OCI-LY7 (cell line): ENCODE measurements at regions not wholly inside any gene's neighbourhood (a gene's known extent, or its start where the extent isn't known, plus 50 kb on each side); places are given as distances from the start of the nearest gene placed in this dataset.

Experiments
- BruUV-seq: library from RNA; stranded (reverse); fragments of 400-500 nt; replicated peaks from 2 replicates; lab custom pipeline; 2021; lab: Mats Ljungman, UMichigan
- CTCF ChIA-PET: fragments of 300-600 bp; sonication (Branson Sonifier 250); formaldehyde crosslinking; loops from one replicate; lab custom pipeline; 2022; ENCODE audit warnings: antibody characterized with exemption; ENCODE audit not compliant: unreplicated experiment; lab: Charles Lee
- POLR2A ChIA-PET: fragments of 300-600 bp; sonication (Branson Sonifier 250); formaldehyde crosslinking; loops from one replicate; lab custom pipeline; 2022; ENCODE audit warnings: antibody characterized with exemption; lab: Charles Lee
- DNase-seq: peaks from one replicate; pipeline ENCODE4 v3.0.0-alpha.2; 2015; ENCODE audit warnings: low spot score
- H2AFZ ChIP-seq: fragments of 200-600 bp; sonication (generic), shearing (Covaris generic); 2 replicates; pipeline ENCODE4 v1.6.1; 2014; ENCODE audit warnings: mild to moderate bottlenecking, antibody characterized with exemption, low read length, moderate library complexity
- H3K27ac ChIP-seq: fragments of 200-600 bp; sonication (generic); 2 replicates; pipeline ENCODE4 v1.5.1; 2014; ENCODE audit warnings: mixed run types, low read depth, mild to moderate bottlenecking, moderate library complexity, low read length, inconsistent platforms; ENCODE audit not compliant: poor library complexity, severe bottlenecking
- H3K36me3 ChIP-seq: fragments of 200-600 bp; sonication (generic); 2 replicates; pipeline ENCODE4 v1.6.1; 2014; ENCODE audit warnings: mild to moderate bottlenecking, antibody characterized with exemption, low read length, moderate library complexity, mixed read lengths; ENCODE audit not compliant: insufficient read depth
- H3K4me1 ChIP-seq: fragments of 200-600 bp; sonication (generic); 2 replicates; pipeline ENCODE4 v1.5.1; 2014; ENCODE audit warnings: mild to moderate bottlenecking, low read length; ENCODE audit not compliant: insufficient read depth, poor library complexity, severe bottlenecking
- H3K4me2 ChIP-seq: fragments of 200-600 bp; sonication (generic); 2 replicates; pipeline ENCODE4 v1.6.1; 2014; ENCODE audit warnings: mild to moderate bottlenecking, low read length
- H3K4me3 ChIP-seq: fragments of 200-600 bp; sonication (generic); 2 replicates; pipeline ENCODE4 v1.5.1; 2014; ENCODE audit warnings: mild to moderate bottlenecking, low read depth, low read length; ENCODE audit not compliant: poor library complexity, severe bottlenecking
- H3K79me2 ChIP-seq: fragments of 200-600 bp; sonication (generic); 2 replicates; pipeline ENCODE4 v1.6.1; 2016; ENCODE audit warnings: low read depth, mild to moderate bottlenecking, low read length, moderate library complexity, mixed read lengths; ENCODE audit not compliant: insufficient read depth
- H3K9me2 ChIP-seq: fragments of 200-600 bp; sonication (generic); 2 replicates; pipeline ENCODE4 v1.6.1; 2016; ENCODE audit warnings: mild to moderate bottlenecking, low read length, mixed read lengths; ENCODE audit not compliant: insufficient read depth
- H3K9me3 ChIP-seq: fragments of 200-600 bp; sonication (generic); 2 replicates; pipeline ENCODE4 v1.6.1; 2014; ENCODE audit warnings: mild to moderate bottlenecking, mixed run types, low read length, mixed read lengths
- H4K20me1 ChIP-seq: fragments of 200-600 bp; sonication (generic); 2 replicates; pipeline ENCODE4 v1.6.1; 2014; ENCODE audit warnings: mild to moderate bottlenecking, antibody characterized with exemption, low read length, moderate library complexity, mixed read lengths; ENCODE audit not compliant: insufficient read depth
- EZH2phosphoT487 ChIP-seq: fragments of 200-600 bp; sonication (generic); IDR thresholded peaks from 2 replicates; pipeline ENCODE4 v1.6.1; 2018; ENCODE audit warnings: low read depth, borderline replicate concordance, mild to moderate bottlenecking, mixed run types, antibody characterized with exemption, low read length, moderate library complexity, mixed read lengths
- intact Hi-C: fragments of 100-400 bp; cut with micrococcal nuclease; formaldehyde crosslinking; loops from one replicate; pipeline ENCODE4 v1.10.0; 2022; ENCODE audit not compliant: unreplicated experiment
- TF ChIP-seq, protein P1 (sequence below): fragments of 200-600 bp; sonication (generic); conservative IDR thresholded peaks from 2 replicates; pipeline ENCODE4 v1.5.1; 2014; ENCODE audit warnings: mild to moderate bottlenecking, antibody characterized with exemption, low read length, moderate library complexity, mixed read lengths

DNA sequence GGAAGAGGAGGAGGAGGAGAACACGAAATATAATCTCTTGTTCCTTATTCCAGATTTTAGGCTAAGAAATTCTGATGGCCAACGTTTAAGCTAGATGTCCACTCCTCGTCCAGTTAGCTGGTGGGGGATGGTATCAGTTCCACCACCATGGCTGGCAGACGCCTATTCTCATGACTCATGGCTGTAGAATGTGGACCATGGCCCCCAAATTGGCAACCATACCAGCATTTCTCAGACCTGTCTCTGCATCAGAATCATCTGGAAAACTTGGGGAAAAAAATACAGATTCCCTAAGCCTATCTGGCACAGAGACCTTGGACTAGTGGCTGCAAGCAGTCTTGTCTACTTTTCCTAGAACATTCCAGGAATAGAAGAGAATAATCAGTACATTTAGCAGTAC is 267.7 kb upstream of the SIX2 start:
- Histone ChIP-seq H3K4me1 (peaks cover 4% of the 10 kb centered on the region), H3K36me3 (no peaks in the 10 kb centered on the region), H3K9me2 (no peaks in the 10 kb centered on the region), H3K4me3 (no peak overlapping the region), H2AFZ (no peak overlapping the region), H4K20me1 (no peaks in the 10 kb centered on the region), H3K27ac (no peak overlapping the region), H3K4me2 (no peak overlapping the region), H3K9me3 (no peaks in the 10 kb centered on the region), H3K79me2 (no peaks in the 10 kb centered on the region)
- DNase-seq = no peak
- ChIA-PET POLR2A (no interaction called here), CTCF (no interaction called here)
- BruUV-seq = no TSS peak
- intact Hi-C loops = no loop called here
- TF ChIP-seq, protein P1, sequence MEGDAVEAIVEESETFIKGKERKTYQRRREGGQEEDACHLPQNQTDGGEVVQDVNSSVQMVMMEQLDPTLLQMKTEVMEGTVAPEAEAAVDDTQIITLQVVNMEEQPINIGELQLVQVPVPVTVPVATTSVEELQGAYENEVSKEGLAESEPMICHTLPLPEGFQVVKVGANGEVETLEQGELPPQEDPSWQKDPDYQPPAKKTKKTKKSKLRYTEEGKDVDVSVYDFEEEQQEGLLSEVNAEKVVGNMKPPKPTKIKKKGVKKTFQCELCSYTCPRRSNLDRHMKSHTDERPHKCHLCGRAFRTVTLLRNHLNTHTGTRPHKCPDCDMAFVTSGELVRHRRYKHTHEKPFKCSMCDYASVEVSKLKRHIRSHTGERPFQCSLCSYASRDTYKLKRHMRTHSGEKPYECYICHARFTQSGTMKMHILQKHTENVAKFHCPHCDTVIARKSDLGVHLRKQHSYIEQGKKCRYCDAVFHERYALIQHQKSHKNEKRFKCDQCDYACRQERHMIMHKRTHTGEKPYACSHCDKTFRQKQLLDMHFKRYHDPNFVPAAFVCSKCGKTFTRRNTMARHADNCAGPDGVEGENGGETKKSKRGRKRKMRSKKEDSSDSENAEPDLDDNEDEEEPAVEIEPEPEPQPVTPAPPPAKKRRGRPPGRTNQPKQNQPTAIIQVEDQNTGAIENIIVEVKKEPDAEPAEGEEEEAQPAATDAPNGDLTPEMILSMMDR = no peak
- no peak for TF ChIP-seq EZH2phosphoT487

DNA sequence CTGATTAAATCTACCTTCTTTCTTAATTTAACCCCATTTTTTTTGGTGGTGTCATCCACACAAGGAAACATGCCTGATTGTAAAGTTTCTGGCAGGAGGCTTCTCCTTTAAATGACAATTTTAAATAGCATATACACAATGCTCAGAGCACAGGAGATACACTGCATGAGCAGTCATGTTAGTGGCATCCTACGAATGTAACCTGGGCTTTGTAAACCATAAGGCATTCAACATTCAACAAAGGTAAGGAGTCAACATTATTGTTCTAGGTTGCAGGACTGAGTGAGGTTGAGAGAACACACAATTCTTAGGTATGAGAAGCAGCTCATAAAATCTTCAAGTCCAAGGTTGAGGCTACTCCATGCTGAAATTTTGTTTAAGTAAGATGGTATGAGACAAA is 266.6 kb upstream of the SIX2 start:
- DNase-seq = no peak
- Histone ChIP-seq H3K9me3 (no peaks in the 10 kb centered on the region), H3K4me1 (peaks cover 4% of the 10 kb centered on the region), H4K20me1 (no peaks in the 10 kb centered on the region), H3K79me2 (no peaks in the 10 kb centered on the region), H3K9me2 (no peaks in the 10 kb centered on the region), H3K27ac (no peak overlapping the region), H3K4me2 (no peak overlapping the region), H3K36me3 (no peaks in the 10 kb centered on the region), H2AFZ (peak overlapping the region; percentile 34), H3K4me3 (no peak overlapping the region)
- intact Hi-C loops = no loop called here
- TF ChIP-seq, protein P1 = no peak
- no peak for TF ChIP-seq EZH2phosphoT487
- ChIA-PET POLR2A (no interaction called here), CTCF (no interaction called here)
- BruUV-seq = no TSS peak

DNA sequence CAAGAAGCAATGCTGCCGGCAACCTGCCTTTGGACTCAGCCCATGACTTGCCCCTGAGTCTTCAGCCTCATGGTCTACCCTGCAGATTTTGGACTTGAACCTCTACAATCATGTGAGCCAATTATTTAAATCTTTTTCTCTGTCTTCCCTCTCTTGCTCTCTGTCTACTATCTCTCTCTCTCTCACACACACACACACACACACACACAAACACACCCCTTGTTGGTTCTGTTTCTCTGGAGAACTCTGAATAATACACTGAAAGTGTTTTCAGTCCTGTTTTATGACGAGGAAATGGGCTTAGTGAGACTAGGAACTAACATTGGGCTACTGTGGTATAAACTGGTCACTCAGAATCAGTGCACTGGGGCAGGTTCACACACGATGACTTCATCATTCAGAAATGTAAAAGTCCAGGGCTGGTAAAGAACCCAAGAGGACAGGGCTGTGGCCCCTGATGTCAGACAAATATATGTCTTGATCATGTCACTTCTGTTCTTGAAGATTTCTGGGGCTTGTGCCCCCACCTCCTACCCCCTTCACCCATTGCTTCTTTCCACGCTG is 266.1 kb upstream of the SIX2 start:
- Histone ChIP-seq H3K9me2 (no peaks in the 10 kb centered on the region), H4K20me1 (no peaks in the 10 kb centered on the region), H3K9me3 (no peaks in the 10 kb centered on the region), H3K4me3 (no peak overlapping the region), H3K79me2 (no peaks in the 10 kb centered on the region), H3K4me2 (no peak overlapping the region), H2AFZ (peak overlapping the region; percentile 34; the same call in 1 of the 2 replicates), H3K27ac (no peak overlapping the region), H3K36me3 (no peaks in the 10 kb centered on the region), H3K4me1 (peaks cover 4% of the 10 kb centered on the region)
- CTCF ChIA-PET = no interaction called here
- no TSS peak for BruUV-seq
- DNase-seq = no peak
- no peak for TF ChIP-seq EZH2phosphoT487
- POLR2A ChIA-PET = no interaction called here
- intact Hi-C loops = no loop called here
